Esophagus squamous epithelium (tissue), 4 donors: ENCODE measurements at regions not wholly inside any gene's neighbourhood (a gene's known extent, or its start where the extent isn't known, plus 50 kb on each side); places are given as distances from the start of the nearest gene placed in this dataset.

Source experiments
- CTCF ChIP-seq, 6 experiments: fragments of 450-650 bp in 4 of 6; fragments of 200-600 bp in 2 of 6; sonication (generic) in 2 of 6; IDR thresholded peaks; one replicate each; pipeline ENCODE4 v1.5.1; 2016 to 2019; ENCODE audit warnings: antibody characterized with exemption in 6 of 6, mild to moderate bottlenecking in 4 of 6, moderate library complexity in 4 of 6
- POLR2A ChIP-seq, 4 donors: fragments of 450-650 bp; IDR thresholded peaks; one replicate each; pipeline ENCODE4 v1.6.1; 2017; ENCODE audit warnings: antibody characterized with exemption in 4 of 4, mild to moderate bottlenecking in 4 of 4, moderate library complexity in 3 of 4

- TF ChIP-seq CTCF (IDR thresholded peaks at IDR 0.05) (no peak), POLR2A (IDR thresholded peaks at IDR 0.05) (no peak)
Observed at GRCh38 chr4:66297703-66298102, 627.4 kb upstream of the EPHA5 start.
